Transverse colon (tissue), 4 donors: ENCODE measurements at regions not wholly inside any gene's neighbourhood (a gene's known extent, or its start where the extent isn't known, plus 50 kb on each side); places are given as distances from the start of the nearest gene placed in this dataset.
A peak's percentile ranks its signal among the peaks of the same experiment; 100 is the strongest.

Source experiments
- DNase-seq: peaks from one replicate; pipeline ENCODE4 v3.0.0-alpha.2; 2019
- H3K27ac ChIP-seq, 4 donors: fragments of 200-600 bp; sonication (generic); 2 replicates each; pipeline ENCODE4 v1.5.1; 2016 to 2018; ENCODE audit warnings: inconsistent platforms in 4 of 4
- H3K27me3 ChIP-seq: fragments of 200-600 bp; sonication (generic); 2 replicates; pipeline ENCODE4 v1.5.1; 2017; ENCODE audit warnings: inconsistent platforms
- H3K36me3 ChIP-seq, 4 donors: fragments of 200-600 bp; sonication (generic); 2 replicates each; pipeline ENCODE4 v1.5.1; 2017 to 2019; ENCODE audit warnings: inconsistent platforms in 4 of 4
- H3K4me1 ChIP-seq, 4 donors: fragments of 200-600 bp; sonication (generic); 2 replicates each; pipeline ENCODE4 v1.5.1; 2017 to 2020; ENCODE audit warnings: inconsistent platforms in 4 of 4
- H3K4me3 ChIP-seq, 4 donors: fragments of 200-600 bp; sonication (generic); 1 replicate in 1 of 4; 2 replicates in 3 of 4; pipeline versions ENCODE4 v1.5.1 to v1.6.1; 2017 to 2019; ENCODE audit warnings: inconsistent platforms in 4 of 4
- H3K9me3 ChIP-seq, 2 donors: fragments of 200-600 bp; sonication (generic); 2 replicates each; pipeline ENCODE4 v1.5.1; 2017 to 2019; ENCODE audit warnings: inconsistent platforms in 2 of 2
- EP300 ChIP-seq: sonication (generic); formaldehyde crosslinking; IDR thresholded peaks from one replicate; pipeline ENCODE4 v1.6.1; 2017; ENCODE audit warnings: antibody characterized with exemption, low read depth
- POLR2A ChIP-seq: fragments of 450-650 bp; IDR thresholded peaks from one replicate; pipeline ENCODE4 v1.6.1; 2016; ENCODE audit warnings: antibody characterized with exemption, mild to moderate bottlenecking, moderate library complexity
- POLR2AphosphoS5 ChIP-seq, 3 donors: sonication (generic); formaldehyde crosslinking; IDR thresholded peaks; one replicate each; pipeline ENCODE4 v1.6.1; 2016; ENCODE audit warnings: antibody characterized with exemption in 3 of 3
- WGBS, 2 donors: methylation state at CpG; one replicate each; pipeline ENCODE4 v1.1.5; 2018; ENCODE audit warnings: low coverage in 1 of 2; 5-methylcytosine and 5-hydroxymethylcytosine counted together
- in situ Hi-C, 4 donors: fragments of 200-750 bp; cut with MboI; loops; one replicate each; pipeline versions ENCODE4 v1.15.0 to v1.15.1; 2017; ENCODE audit warnings: low sequenced_read_pairs in 3 of 4, low pct_ligation_motif_present in 1 of 4, low pct_unique_long_range_greater_than_20kb in 1 of 4
- intact Hi-C: fragments of 100-400 bp; cut with DNase I; formaldehyde crosslinking; loops from one replicate; pipeline ENCODE4 v1.15.1; 2023; ENCODE audit warnings: low total_unique reads
- TF ChIP-seq, protein P1 (sequence below), 5 experiments: fragments of 200-600 bp in 3 of 5; fragments of 450-650 bp in 2 of 5; sonication (generic) in 3 of 5; IDR thresholded peaks; 1 replicate in 2 of 5; 2 replicates in 3 of 5; pipeline ENCODE4 v1.5.1; 2016 to 2017; ENCODE audit warnings: antibody characterized with exemption in 5 of 5, inconsistent platforms in 3 of 5, mild to moderate bottlenecking in 2 of 5, moderate library complexity in 1 of 5

DNA sequence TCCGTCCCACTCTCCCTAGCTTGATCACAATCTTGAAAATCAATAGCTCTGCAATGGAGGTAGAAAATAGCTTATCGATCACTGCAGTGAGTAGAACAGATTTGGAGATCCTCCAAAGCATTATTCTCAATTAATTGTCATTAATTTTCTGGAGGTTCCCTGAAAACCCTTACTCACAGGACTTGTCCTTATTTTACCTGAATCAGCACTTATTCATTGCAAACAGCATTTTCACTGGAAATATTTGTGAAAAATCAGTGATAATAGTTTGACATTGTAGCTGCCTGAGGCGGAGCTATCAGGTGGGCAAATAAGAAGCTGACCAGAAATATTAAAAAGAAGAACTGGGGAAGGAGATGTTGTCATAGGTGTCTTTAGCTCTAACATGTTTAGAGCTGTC, 294.6 kb upstream of the ZSWIM2 start:
- DNase-seq: no peak
- H3K4me3 ChIP-seq: no peak overlapping the region
- no peak overlapping the region for H3K27ac ChIP-seq
- TF ChIP-seq POLR2A: no peak
- TF ChIP-seq POLR2AphosphoS5 (IDR thresholded peaks at IDR 0.05): no peak
- TF ChIP-seq, protein P1, sequence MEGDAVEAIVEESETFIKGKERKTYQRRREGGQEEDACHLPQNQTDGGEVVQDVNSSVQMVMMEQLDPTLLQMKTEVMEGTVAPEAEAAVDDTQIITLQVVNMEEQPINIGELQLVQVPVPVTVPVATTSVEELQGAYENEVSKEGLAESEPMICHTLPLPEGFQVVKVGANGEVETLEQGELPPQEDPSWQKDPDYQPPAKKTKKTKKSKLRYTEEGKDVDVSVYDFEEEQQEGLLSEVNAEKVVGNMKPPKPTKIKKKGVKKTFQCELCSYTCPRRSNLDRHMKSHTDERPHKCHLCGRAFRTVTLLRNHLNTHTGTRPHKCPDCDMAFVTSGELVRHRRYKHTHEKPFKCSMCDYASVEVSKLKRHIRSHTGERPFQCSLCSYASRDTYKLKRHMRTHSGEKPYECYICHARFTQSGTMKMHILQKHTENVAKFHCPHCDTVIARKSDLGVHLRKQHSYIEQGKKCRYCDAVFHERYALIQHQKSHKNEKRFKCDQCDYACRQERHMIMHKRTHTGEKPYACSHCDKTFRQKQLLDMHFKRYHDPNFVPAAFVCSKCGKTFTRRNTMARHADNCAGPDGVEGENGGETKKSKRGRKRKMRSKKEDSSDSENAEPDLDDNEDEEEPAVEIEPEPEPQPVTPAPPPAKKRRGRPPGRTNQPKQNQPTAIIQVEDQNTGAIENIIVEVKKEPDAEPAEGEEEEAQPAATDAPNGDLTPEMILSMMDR (IDR thresholded peaks at IDR 0.05): no peak
- TF ChIP-seq EP300: no peak
- 86 to 90% methylated on average over 3 of the region's 3 CpGs for WGBS, 2 donors
- H3K9me3 ChIP-seq: peaks cover 4 to 7% of the 10 kb centered on the region in 2 donors
- in situ Hi-C loops (no loop called here), intact Hi-C loops (no loop called here)
- H3K36me3 ChIP-seq: no peaks in the 10 kb centered on the region
- H3K4me1 ChIP-seq: no peaks in the 10 kb centered on the region
- no peaks in the 10 kb centered on the region for H3K27me3 ChIP-seq

DNA sequence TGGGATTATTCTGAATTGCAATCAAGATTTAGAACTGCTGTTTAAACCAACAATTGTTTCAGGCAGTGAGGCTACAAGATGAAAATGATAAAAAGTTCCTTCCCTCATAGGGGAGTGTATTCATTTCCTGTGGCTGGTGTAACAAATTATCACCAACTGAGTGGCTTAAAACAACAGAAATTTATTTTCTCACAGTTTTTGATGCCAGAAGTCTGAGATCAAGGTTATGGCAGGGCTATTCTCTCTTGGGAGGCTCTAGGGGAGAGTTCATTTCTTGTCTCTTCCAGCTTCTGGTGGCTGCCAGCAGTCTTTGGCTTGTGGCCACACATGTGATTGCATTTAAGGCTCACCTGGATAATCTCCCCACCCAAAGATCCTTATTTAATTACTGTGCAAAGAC, 290.5 kb upstream of the ZSWIM2 start:
- Histone ChIP-seq H3K4me1 (no peaks in the 10 kb centered on the region), H3K27ac (no peak overlapping the region), H3K27me3 (no peaks in the 10 kb centered on the region), H3K9me3 (peaks cover 0 to 2% of the 10 kb centered on the region in 2 donors), H3K36me3 (no peaks in the 10 kb centered on the region), H3K4me3 (no peak overlapping the region)
- DNase-seq: no peak
- intact Hi-C loops: no loop called here
- TF ChIP-seq EP300 (no peak), POLR2AphosphoS5 (IDR thresholded peaks at IDR 0.05) (no peak), POLR2A (no peak)
- TF ChIP-seq, protein P1 (IDR thresholded peaks at IDR 0.05): no peak
- in situ Hi-C loops: no loop called here

DNA sequence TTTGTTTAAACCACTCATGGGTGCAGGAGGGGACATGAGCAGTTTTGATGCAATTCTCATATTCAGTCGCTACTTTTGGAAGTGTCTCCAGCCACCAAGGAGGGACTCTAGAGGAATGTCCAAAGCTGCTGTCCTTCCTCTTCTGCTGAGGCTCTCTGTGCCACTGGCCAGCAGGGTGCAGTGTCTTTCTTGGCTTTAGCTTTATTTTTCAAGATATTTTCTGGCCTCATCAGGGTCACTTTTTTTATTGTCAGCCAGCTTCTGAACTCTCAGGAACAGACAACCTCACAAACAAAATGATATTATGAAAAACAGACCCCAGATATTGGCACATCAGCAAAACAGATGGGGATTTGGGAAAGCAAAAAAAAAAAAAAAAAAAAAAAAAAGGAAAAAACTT, 289.3 kb upstream of the ZSWIM2 start:
- Histone ChIP-seq H3K27me3 (no peaks in the 10 kb centered on the region), H3K4me1 (no peaks in the 10 kb centered on the region), H3K9me3 (no peaks in the 10 kb centered on the region), H3K4me3 (no peak overlapping the region), H3K27ac (no peak overlapping the region), H3K36me3 (no peaks in the 10 kb centered on the region)
- in situ Hi-C loops (no loop called here), intact Hi-C loops (no loop called here)
- 42 to 67% methylated on average over 1 of the region's 1 CpG for WGBS, 2 donors
- no peak for TF ChIP-seq POLR2AphosphoS5 (IDR thresholded peaks at IDR 0.05)
- no peak for TF ChIP-seq POLR2A
- no peak for TF ChIP-seq EP300
- TF ChIP-seq, protein P1 (IDR thresholded peaks at IDR 0.05): peak; percentile 11 to 43 (median 20)
- peak; percentile 24 for DNase-seq

DNA sequence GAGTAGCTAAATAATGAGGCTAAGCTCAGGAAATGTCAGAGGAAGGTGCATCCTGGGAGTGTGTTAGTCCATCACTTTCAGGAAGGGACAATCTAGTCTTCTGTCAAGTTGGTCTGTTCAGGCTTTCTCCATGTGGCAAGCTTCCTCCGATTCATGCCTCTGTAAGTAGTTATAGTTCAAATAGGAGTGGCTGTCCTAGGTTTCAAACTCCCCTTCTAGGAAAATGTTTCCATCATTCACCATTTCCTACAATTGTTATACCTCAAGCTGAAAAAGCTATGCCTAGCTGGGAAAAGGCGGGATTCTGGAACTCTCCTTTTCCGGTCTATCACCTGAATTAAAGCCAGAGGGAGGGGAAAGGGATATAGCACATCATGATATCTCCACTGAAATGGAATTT, 287.7 kb upstream of the ZSWIM2 start:
- WGBS, 2 donors: 60 to 93% methylated on average over 1 to 3 of the region's 3 CpGs
- in situ Hi-C loops (no loop called here), intact Hi-C loops (no loop called here)
- no peaks in the 10 kb centered on the region for H3K36me3 ChIP-seq
- H3K4me1 ChIP-seq: no peaks in the 10 kb centered on the region
- H3K27me3 ChIP-seq: no peaks in the 10 kb centered on the region
- DNase-seq: no peak
- no peak overlapping the region for H3K27ac ChIP-seq
- no peak for TF ChIP-seq EP300
- no peak overlapping the region for H3K4me3 ChIP-seq
- no peaks in the 10 kb centered on the region for H3K9me3 ChIP-seq

DNA sequence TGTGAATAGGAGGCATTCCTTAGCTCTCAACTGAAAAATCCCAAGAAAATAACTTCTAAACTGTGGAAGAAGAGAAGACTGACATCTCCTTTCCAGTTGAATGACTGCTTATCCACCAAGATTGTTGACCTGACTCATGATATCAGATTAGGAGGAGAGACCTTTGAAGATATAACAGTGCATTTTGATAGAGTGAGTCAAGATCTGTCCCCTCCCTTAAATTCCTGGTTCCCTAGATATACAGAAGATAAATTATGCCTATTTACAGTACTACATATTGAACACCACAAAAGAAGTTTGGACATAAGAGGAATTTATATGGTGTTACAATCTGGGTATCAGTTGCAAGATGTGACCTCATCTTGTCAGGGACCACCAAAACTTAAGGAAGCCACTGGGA, 285.3 kb upstream of the ZSWIM2 start:
- no peak for TF ChIP-seq EP300
- TF ChIP-seq POLR2AphosphoS5 (IDR thresholded peaks at IDR 0.05): no peak
- TF ChIP-seq, protein P1 (IDR thresholded peaks at IDR 0.05): no peak
- TF ChIP-seq POLR2A: no peak
- H3K36me3 ChIP-seq: no peaks in the 10 kb centered on the region
- in situ Hi-C loops (no loop called here), intact Hi-C loops (no loop called here)
- H3K27me3 ChIP-seq: no peaks in the 10 kb centered on the region
- DNase-seq: no peak
- no peak overlapping the region for H3K27ac ChIP-seq
- no peaks in the 10 kb centered on the region for H3K9me3 ChIP-seq
- H3K4me1 ChIP-seq: no peaks in the 10 kb centered on the region
- H3K4me3 ChIP-seq: no peak overlapping the region
